Uterus (tissue), 3 donors: ENCODE measurements at regions not wholly inside any gene's neighbourhood (a gene's known extent, or its start where the extent isn't known, plus 50 kb on each side); places are given as distances from the start of the nearest gene placed in this dataset.

Experiments
- DNase-seq, 2 donors: peaks; one replicate each; pipeline ENCODE4 v3.0.0-alpha.2; 2019 to 2020
- H3K27ac ChIP-seq, 2 donors: fragments of 200-600 bp; sonication (generic); 1 replicate in 1 of 2; 2 replicates in 1 of 2; pipeline ENCODE4 v1.5.1; 2016 to 2018
- H3K27me3 ChIP-seq, 2 donors: fragments of 200-600 bp; sonication (generic); one replicate each; pipeline ENCODE4 v1.5.1; 2018 to 2019; ENCODE audit warnings: control low read depth in 1 of 2
- H3K36me3 ChIP-seq, 2 donors: fragments of 200-600 bp; sonication (generic); one replicate each; pipeline ENCODE4 v1.5.1; 2019; ENCODE audit warnings: control low read depth in 1 of 2
- H3K4me1 ChIP-seq, 2 donors: fragments of 200-600 bp; sonication (generic); one replicate each; pipeline ENCODE4 v1.5.1; 2018 to 2019; ENCODE audit warnings: control low read depth in 1 of 2
- H3K4me3 ChIP-seq, 2 donors: fragments of 200-600 bp; sonication (generic); 1 replicate in 1 of 2; 2 replicates in 1 of 2; pipeline ENCODE4 v1.5.1; 2018 to 2019; ENCODE audit warnings: mild to moderate bottlenecking in 1 of 2
- H3K9me3 ChIP-seq, 2 donors: fragments of 200-600 bp; sonication (generic); one replicate each; pipeline ENCODE4 v1.5.1; 2019; ENCODE audit warnings: control low read depth in 1 of 2
- POLR2A ChIP-seq, 2 donors: fragments of 450-650 bp; IDR thresholded peaks; one replicate each; pipeline ENCODE4 v1.6.1; 2016; ENCODE audit warnings: antibody characterized with exemption in 2 of 2, mild to moderate bottlenecking in 1 of 2, moderate library complexity in 1 of 2
- intact Hi-C: fragments of 100-400 bp; cut with DNase I; formaldehyde crosslinking; loops from one replicate; pipeline ENCODE4 v1.15.1; 2023; ENCODE audit warnings: low total_unique reads
- TF ChIP-seq, protein P1 (sequence below), 4 experiments: fragments of 200-600 bp in 2 of 4; fragments of 450-650 bp in 2 of 4; sonication (generic) in 2 of 4; IDR thresholded peaks; one replicate each; pipeline ENCODE4 v1.5.1; 2016 to 2019; ENCODE audit warnings: antibody characterized with exemption in 4 of 4, mild to moderate bottlenecking in 2 of 4, moderate library complexity in 1 of 4
- donor health status: DM: yes; HTN: yes; CAD: no.

DNA sequence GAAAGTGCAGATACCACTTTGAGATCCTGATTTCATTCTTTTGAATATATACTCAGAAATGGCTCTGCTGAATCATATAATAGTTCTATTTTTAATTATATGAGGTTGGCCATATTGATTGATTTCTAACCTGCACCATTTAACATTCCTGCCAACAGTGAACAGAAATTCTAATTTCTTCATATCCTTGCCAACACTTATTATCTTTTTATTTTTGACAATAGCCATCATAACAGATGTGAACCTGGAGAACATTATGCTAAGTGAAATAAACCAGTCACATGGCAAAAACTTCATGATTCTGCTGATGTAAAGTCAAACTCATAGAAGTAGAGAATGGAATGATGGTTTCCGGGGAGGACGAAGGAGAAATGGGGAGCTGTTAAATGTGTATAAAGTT, 344.5 kb upstream of the CYRIA start:
- H3K27me3 ChIP-seq = no peaks in the 10 kb centered on the region
- intact Hi-C loops = no loop called here
- TF ChIP-seq, protein P1, sequence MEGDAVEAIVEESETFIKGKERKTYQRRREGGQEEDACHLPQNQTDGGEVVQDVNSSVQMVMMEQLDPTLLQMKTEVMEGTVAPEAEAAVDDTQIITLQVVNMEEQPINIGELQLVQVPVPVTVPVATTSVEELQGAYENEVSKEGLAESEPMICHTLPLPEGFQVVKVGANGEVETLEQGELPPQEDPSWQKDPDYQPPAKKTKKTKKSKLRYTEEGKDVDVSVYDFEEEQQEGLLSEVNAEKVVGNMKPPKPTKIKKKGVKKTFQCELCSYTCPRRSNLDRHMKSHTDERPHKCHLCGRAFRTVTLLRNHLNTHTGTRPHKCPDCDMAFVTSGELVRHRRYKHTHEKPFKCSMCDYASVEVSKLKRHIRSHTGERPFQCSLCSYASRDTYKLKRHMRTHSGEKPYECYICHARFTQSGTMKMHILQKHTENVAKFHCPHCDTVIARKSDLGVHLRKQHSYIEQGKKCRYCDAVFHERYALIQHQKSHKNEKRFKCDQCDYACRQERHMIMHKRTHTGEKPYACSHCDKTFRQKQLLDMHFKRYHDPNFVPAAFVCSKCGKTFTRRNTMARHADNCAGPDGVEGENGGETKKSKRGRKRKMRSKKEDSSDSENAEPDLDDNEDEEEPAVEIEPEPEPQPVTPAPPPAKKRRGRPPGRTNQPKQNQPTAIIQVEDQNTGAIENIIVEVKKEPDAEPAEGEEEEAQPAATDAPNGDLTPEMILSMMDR (IDR thresholded peaks at IDR 0.05) = no peak
- TF ChIP-seq POLR2A (IDR thresholded peaks at IDR 0.05) = no peak
- no peak overlapping the region for H3K27ac ChIP-seq
- H3K36me3 ChIP-seq = no peaks in the 10 kb centered on the region
- no peaks in the 10 kb centered on the region for H3K9me3 ChIP-seq
- no peak for DNase-seq
- H3K4me1 ChIP-seq = no peaks in the 10 kb centered on the region
- H3K4me3 ChIP-seq = no peak overlapping the region

DNA sequence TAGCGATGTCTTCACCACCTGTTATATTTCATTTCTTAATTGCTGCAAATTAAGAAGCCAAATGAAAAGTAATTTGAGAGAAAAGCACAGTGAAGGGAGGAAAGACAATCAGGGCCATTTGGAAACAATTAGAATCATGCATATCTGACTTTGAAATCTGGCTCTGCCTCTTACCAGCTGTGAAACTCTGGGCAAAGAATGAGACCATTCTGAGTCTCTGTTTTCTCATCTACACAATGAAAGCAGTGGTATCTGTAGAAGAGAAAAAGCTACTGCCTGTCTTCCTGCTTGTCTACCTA, 334.5 kb upstream of the CYRIA start:
- H3K9me3 ChIP-seq = no peaks in the 10 kb centered on the region
- no peaks in the 10 kb centered on the region for H3K27me3 ChIP-seq
- H3K4me3 ChIP-seq = no peak overlapping the region
- TF ChIP-seq, protein P1 (IDR thresholded peaks at IDR 0.05) = no peak
- TF ChIP-seq POLR2A (IDR thresholded peaks at IDR 0.05) = no peak
- DNase-seq = no peak
- H3K4me1 ChIP-seq = no peaks in the 10 kb centered on the region
- no peaks in the 10 kb centered on the region for H3K36me3 ChIP-seq
- intact Hi-C loops = no loop called here
- no peak overlapping the region for H3K27ac ChIP-seq

DNA sequence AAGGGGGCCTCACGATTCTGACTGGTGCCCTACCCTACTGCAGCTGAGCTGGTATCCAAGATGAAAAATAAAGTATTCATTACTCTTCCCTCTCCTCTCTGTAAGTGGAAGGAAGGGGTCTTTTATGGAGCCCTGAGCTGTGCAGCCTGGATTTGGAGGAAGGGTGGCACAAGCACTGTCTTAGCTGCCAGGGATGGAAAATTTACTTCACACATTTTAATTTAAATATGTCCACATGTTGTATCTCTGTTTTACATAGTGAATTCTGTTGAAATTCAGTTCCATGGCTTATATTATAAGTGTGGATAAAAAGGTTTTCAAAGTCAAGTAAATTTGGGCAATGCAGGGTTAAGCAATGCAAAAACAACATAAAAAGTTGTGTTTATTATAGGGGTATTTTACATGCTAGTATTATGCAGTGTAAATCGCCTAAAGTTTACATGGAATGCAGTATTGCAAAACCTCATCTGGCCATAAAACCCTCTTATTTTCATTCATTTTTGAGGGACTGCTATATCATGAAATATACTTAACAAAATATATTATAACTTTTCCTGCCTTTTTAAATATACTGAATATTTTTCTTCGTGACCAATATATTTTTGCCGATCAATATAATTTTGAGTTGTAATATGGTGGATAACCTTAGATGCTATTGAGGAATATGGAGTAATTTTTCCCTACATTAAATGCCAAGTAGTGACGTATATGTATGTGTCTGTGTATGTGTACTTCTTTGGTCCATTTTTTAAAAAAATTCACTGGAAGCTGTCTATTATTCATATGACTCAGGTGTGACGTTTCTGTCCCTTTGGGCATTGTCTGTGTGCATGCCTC, 333.9 kb upstream of the CYRIA start:
- no peak for DNase-seq
- intact Hi-C loops = no loop called here
- TF ChIP-seq, protein P1 (IDR thresholded peaks at IDR 0.05) = no peak
- no peak for TF ChIP-seq POLR2A (IDR thresholded peaks at IDR 0.05)
- Histone ChIP-seq H3K9me3 (no peaks in the 10 kb centered on the region), H3K36me3 (no peaks in the 10 kb centered on the region), H3K4me3 (no peak overlapping the region), H3K27me3 (no peaks in the 10 kb centered on the region), H3K4me1 (no peaks in the 10 kb centered on the region), H3K27ac (no peak overlapping the region)

DNA sequence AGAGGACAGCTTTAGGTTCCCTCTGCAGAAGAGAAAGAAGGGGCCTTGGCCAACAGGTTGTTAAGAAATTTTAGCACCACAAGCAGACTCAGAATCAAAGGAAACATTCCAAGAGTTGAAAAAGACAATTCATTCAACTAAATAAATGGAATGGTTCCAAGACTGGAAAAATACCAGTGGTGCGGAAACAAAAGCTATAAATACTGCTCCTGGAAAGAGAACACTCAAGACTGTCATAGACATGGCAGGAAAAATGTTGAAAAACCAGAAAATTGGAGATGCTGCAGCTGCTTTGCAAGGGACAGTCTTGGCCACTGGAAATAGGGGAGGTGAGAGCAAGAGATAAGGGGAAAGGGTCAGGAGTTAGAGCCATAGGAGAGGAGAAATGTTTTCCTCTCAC, 312.7 kb upstream of the CYRIA start:
- Histone ChIP-seq H3K9me3 (no peaks in the 10 kb centered on the region), H3K27me3 (no peaks in the 10 kb centered on the region), H3K4me3 (no peak overlapping the region), H3K4me1 (no peaks in the 10 kb centered on the region), H3K27ac (no peak overlapping the region), H3K36me3 (no peaks in the 10 kb centered on the region)
- intact Hi-C loops = no loop called here
- DNase-seq = no peak
- TF ChIP-seq POLR2A (IDR thresholded peaks at IDR 0.05) = no peak
- TF ChIP-seq, protein P1 (IDR thresholded peaks at IDR 0.05) = no peak

DNA sequence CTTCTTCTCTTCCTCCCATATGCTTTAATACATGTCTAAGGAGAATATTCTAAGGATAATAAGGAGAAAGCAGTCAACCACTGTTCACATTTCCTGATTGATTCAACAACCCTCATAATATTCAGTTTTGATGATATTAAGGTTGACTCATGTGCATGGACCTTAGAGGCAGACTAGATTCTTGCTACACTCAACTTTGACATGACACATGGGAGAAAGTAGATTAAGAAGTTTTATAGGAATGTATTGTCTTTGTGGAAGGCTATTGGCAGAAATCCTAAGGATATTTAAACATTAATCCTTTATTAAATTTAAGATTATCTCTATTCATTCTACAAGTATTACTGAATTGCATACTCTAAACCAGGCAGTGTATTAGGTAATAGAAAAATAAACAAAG, 309.1 kb upstream of the CYRIA start:
- TF ChIP-seq, protein P1 (IDR thresholded peaks at IDR 0.05) = no peak
- TF ChIP-seq POLR2A (IDR thresholded peaks at IDR 0.05) = no peak
- Histone ChIP-seq H3K27me3 (no peaks in the 10 kb centered on the region), H3K9me3 (no peaks in the 10 kb centered on the region), H3K4me3 (no peak overlapping the region), H3K4me1 (no peaks in the 10 kb centered on the region), H3K27ac (no peak overlapping the region), H3K36me3 (no peaks in the 10 kb centered on the region)
- no peak for DNase-seq
- intact Hi-C loops = no loop called here
